HG02938 (cell line): ENCODE measurements at regions not wholly inside any gene's neighbourhood (a gene's known extent, or its start where the extent isn't known, plus 50 kb on each side); places are given as distances from the start of the nearest gene placed in this dataset.
"Not testable (repeated sequence)": the region's sequence is repeated elsewhere in the genome, so short reads cannot be mapped to it uniquely, and the experiment has no call there.

Source experiments
- ATAC-seq: cut with Tn5 transposase; IDR thresholded peaks from one replicate; pipeline ENCODE4 v1.9.1; 2021; ENCODE audit warnings: mild to moderate bottlenecking, moderate library complexity; ENCODE audit not compliant: unreplicated experiment

GRCh38 chr18:38575023-38575422, 1009.4 kb upstream of the CELF4 start:
- no peak for ATAC-seq

- no peak for ATAC-seq
Measured at GRCh38 chr18:38572554-38573111, 1007.0 kb upstream of the CELF4 start.

GRCh38 chr18:38571651-38572050, 1006.1 kb upstream of the CELF4 start:
- no peak for ATAC-seq

- ATAC-seq = no peak
Measured at GRCh38 chr18:38565513-38565912, 999.9 kb upstream of the CELF4 start.

- ATAC-seq = no peak
Measured at GRCh38 chr18:38563396-38563980, 997.9 kb upstream of the CELF4 start.

GRCh38 chr18:38557006-38557405, 991.4 kb upstream of the CELF4 start:
- ATAC-seq = no peak

- ATAC-seq = no peak
Measured at GRCh38 chr18:38552732-38553321, 987.2 kb upstream of the CELF4 start.

- ATAC-seq = no peak
Measured at GRCh38 chr18:38551881-38552280, 986.3 kb upstream of the CELF4 start.

GRCh38 chr18:38545071-38545470, 979.5 kb upstream of the CELF4 start:
- no peak for ATAC-seq

- no peak for ATAC-seq
Measured at GRCh38 chr18:38539856-38540255, 974.3 kb upstream of the CELF4 start.

GRCh38 chr18:38539371-38539770, 973.8 kb upstream of the CELF4 start:
- no peak for ATAC-seq

- no peak for ATAC-seq
Measured at GRCh38 chr18:38534073-38534472, 968.5 kb upstream of the CELF4 start.

- no peak for ATAC-seq
Measured at GRCh38 chr18:38526922-38527321, 961.3 kb upstream of the CELF4 start.

- ATAC-seq = no peak
Measured at GRCh38 chr18:38525039-38525438, 959.4 kb upstream of the CELF4 start.

GRCh38 chr18:38520786-38521185, 955.2 kb upstream of the CELF4 start:
- ATAC-seq = no peak

GRCh38 chr18:38502539-38502938, 936.9 kb upstream of the CELF4 start:
- no peak for ATAC-seq

- ATAC-seq = no peak
Measured at GRCh38 chr18:38497266-38497665, 931.7 kb upstream of the CELF4 start.

- ATAC-seq = no peak
Measured at GRCh38 chr18:38496222-38496793, 930.7 kb upstream of the CELF4 start.

GRCh38 chr18:38494065-38494464, 928.5 kb upstream of the CELF4 start:
- no peak for ATAC-seq

GRCh38 chr18:38491195-38491594, 925.6 kb upstream of the CELF4 start:
- no peak for ATAC-seq

GRCh38 chr18:38489721-38490120, 924.1 kb upstream of the CELF4 start:
- ATAC-seq = not testable (repeated sequence)

- ATAC-seq = no peak
Measured at GRCh38 chr18:38487521-38487920, 921.9 kb upstream of the CELF4 start.
